Pancreas (tissue), 10 donors: ENCODE measurements at regions not wholly inside any gene's neighbourhood (a gene's known extent, or its start where the extent isn't known, plus 50 kb on each side); places are given as distances from the start of the nearest gene placed in this dataset.

Source experiments
- ATAC-seq, 4 donors: fragments of 200-7000 bp; cut with Tn5 transposase; one replicate each; pipeline versions ENCODE4 v1.8.0 to v1.9.1; 2020; ENCODE audit warnings: mild to moderate bottlenecking in 4 of 4, moderate library complexity in 4 of 4
- DNase-seq, 6 donors: peaks; one replicate each; pipeline ENCODE4 v3.0.0-alpha.2; 2020
- FAIRE-seq: peaks from 2 replicates; lab custom pipeline; 2012; peaks lifted over from hg19 to GRCh38; lab: Jason Lieb, UNC
- H3K27ac ChIP-seq, 4 donors: fragments of 200-600 bp; sonication (generic); 1 replicate in 3 of 4; 2 replicates in 1 of 4; pipeline versions ENCODE4 v1.5.0 to v1.8.0; 2020
- H3K27me3 ChIP-seq, 4 donors: fragments of 200-600 bp; one replicate each; pipeline ENCODE4 v1.8.0; 2021
- H3K36me3 ChIP-seq, 3 donors: fragments of 200-600 bp; sonication (generic) in 1 of 3; one replicate each; pipeline versions ENCODE4 v1.5.0 to v1.8.0; 2020 to 2021
- H3K4me1 ChIP-seq, 3 donors: fragments of 200-600 bp; one replicate each; pipeline ENCODE4 v1.8.0; 2021
- H3K4me3 ChIP-seq, 4 donors: fragments of 200-600 bp; sonication (generic) in 2 of 4; one replicate each; pipeline versions ENCODE4 v1.5.0 to v1.8.0; 2020 to 2021
- H3K9me3 ChIP-seq, 4 donors: fragments of 200-600 bp; one replicate each; pipeline ENCODE4 v1.8.0; 2021
- WGBS, 2 donors: extraction: QIAGEN DNeasy Blood & Tissue Kit; methylation state at CpG; one replicate each; pipeline ENCODE4 v1.1.7; 2013; 5-methylcytosine and 5-hydroxymethylcytosine counted together
- intact Hi-C, 3 donors: fragments of 100-400 bp; cut with DNase I; formaldehyde crosslinking; loops; one replicate each; pipeline versions ENCODE4 v1.11.1 to v1.14.2; 2022
- TF ChIP-seq, protein P1 (sequence below), 4 donors: fragments of 200-600 bp; sonication (generic) in 3 of 4; IDR thresholded peaks; one replicate each; pipeline versions ENCODE4 v1.5.0 to v1.8.0; 2021; ENCODE audit warnings: antibody characterized with exemption in 4 of 4
- donor health status: healthy with polysubstance abuse.
- donor health status: DM: no; HTN: no; CAD: no; lungs with moderate emphysema.
- donor health status: DM: no; HTN: no; CAD: no.
- donor health status: control.
- donor health status: control.
- donor health status: Bipolar disorder and iron deficiency.
- donor health status: DM: yes; HTN: yes; CAD: no.
- donor health status: DM: no; HTN: no; CAD: no.
- donor health status: DM: no; HTN: no; CAD: no.
- donor health status: DM: yes; HTN: yes; CAD: no.

DNA sequence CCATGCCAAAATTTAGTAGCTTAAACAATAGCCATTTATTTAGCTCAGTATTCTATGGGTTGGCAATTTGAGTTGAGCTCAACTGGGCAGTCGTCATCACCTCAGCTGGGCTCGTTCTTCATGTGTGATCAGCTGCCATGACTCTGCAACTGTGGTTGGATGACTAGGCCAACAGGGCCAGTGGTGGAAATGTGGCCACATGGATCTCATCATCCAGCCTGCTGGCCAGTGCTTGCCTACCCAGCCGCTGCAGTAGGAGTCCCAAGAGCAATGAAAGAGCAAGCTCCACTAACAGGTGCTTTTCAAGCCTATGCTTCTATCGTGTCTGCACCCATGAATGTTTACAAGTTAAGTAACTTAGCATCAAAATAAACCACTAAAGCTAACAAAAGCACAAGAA is 158.0 kb downstream of the ATPSCKMT start:
- DNase-seq: no peak
- H3K36me3 ChIP-seq: no peaks in the 10 kb centered on the region
- no peak for FAIRE-seq
- no peak for ATAC-seq
- H3K9me3 ChIP-seq: no peaks in the 10 kb centered on the region
- no peak overlapping the region for H3K4me3 ChIP-seq
- no peaks in the 10 kb centered on the region for H3K4me1 ChIP-seq
- TF ChIP-seq, protein P1, sequence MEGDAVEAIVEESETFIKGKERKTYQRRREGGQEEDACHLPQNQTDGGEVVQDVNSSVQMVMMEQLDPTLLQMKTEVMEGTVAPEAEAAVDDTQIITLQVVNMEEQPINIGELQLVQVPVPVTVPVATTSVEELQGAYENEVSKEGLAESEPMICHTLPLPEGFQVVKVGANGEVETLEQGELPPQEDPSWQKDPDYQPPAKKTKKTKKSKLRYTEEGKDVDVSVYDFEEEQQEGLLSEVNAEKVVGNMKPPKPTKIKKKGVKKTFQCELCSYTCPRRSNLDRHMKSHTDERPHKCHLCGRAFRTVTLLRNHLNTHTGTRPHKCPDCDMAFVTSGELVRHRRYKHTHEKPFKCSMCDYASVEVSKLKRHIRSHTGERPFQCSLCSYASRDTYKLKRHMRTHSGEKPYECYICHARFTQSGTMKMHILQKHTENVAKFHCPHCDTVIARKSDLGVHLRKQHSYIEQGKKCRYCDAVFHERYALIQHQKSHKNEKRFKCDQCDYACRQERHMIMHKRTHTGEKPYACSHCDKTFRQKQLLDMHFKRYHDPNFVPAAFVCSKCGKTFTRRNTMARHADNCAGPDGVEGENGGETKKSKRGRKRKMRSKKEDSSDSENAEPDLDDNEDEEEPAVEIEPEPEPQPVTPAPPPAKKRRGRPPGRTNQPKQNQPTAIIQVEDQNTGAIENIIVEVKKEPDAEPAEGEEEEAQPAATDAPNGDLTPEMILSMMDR (IDR thresholded peaks at IDR 0.05): no peak
- 40% methylated on average over 4 of the region's 4 CpGs for WGBS, 2 donors
- H3K27me3 ChIP-seq: no peaks in the 10 kb centered on the region
- intact Hi-C loops: no loop called here
- no peak overlapping the region for H3K27ac ChIP-seq

DNA sequence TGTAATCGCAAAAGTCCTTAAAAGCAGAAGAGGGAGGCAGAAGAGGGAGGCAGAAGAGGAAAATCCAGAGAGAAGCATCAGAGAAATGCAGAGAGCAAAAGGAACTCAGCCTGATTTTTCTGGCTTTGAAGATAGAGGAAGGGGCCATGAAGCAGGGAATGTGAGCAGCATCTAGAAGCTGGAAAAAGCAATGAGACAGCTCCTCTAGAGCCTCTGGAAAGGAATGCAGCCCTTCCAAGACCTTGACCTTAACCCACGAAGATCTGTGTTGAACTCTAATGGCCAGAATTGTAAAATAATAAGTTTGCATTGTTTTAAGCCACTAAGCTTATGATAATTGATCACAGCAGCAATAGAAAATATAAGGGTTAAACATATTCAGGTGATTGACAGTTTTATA is 159.6 kb downstream of the ATPSCKMT start:
- Histone ChIP-seq H3K4me1 (no peaks in the 10 kb centered on the region), H3K27me3 (no peaks in the 10 kb centered on the region), H3K9me3 (no peaks in the 10 kb centered on the region), H3K36me3 (no peaks in the 10 kb centered on the region), H3K4me3 (no peak overlapping the region), H3K27ac (no peak overlapping the region)
- DNase-seq (no peak), FAIRE-seq (no peak), ATAC-seq (no peak)
- WGBS, 2 donors: 40% methylated on average over 2 of the region's 2 CpGs
- intact Hi-C loops: no loop called here
- TF ChIP-seq, protein P1 (IDR thresholded peaks at IDR 0.05): no peak

DNA sequence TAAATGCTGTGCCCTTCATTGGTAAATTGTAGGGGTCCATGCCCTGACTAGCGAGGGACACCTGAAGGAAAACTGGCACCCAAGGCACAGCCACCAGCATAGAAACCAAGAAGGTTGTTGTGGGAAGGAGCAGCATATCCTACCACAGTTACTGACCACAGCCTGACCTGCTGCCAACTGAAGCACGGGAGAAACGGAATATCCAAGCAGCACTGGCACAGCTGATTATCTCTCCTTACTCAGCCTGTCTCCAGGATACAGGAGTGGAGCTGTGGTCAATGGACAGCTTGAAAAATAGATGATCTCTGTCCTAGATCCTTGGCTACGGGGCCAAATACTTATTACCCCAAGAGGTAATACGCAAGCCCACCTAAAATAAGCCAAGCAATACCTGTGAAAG is 164.5 kb downstream of the ATPSCKMT start:
- Histone ChIP-seq H3K9me3 (no peaks in the 10 kb centered on the region), H3K27ac (no peak overlapping the region), H3K4me1 (no peaks in the 10 kb centered on the region), H3K4me3 (no peak overlapping the region), H3K27me3 (no peaks in the 10 kb centered on the region), H3K36me3 (no peaks in the 10 kb centered on the region)
- DNase-seq (no peak), FAIRE-seq (no peak), ATAC-seq (no peak)
- intact Hi-C loops: no loop called here
- 64 to 72% methylated on average over 5 of the region's 5 CpGs for WGBS, 2 donors
- TF ChIP-seq, protein P1 (IDR thresholded peaks at IDR 0.05): no peak

DNA sequence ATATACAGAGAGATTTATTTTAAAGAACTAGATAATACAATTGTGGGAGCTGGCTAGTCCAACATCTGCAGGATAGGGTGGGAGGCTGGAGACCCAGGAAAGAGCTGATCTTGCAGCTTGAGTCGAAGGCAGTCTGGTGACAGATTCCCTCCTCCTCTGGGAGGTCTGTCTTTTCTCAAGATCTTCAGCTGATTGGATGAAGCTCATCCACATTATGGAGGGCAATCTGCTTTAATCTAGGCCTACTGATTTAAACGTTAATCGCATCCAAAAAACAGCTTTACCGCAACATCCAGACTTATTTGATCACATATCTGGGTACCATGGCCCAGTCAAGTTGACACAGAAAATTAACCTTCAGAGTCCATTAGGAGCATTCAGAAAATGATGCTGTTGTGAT is 168.1 kb downstream of the ATPSCKMT start:
- no peaks in the 10 kb centered on the region for H3K36me3 ChIP-seq
- FAIRE-seq: no peak

DNA sequence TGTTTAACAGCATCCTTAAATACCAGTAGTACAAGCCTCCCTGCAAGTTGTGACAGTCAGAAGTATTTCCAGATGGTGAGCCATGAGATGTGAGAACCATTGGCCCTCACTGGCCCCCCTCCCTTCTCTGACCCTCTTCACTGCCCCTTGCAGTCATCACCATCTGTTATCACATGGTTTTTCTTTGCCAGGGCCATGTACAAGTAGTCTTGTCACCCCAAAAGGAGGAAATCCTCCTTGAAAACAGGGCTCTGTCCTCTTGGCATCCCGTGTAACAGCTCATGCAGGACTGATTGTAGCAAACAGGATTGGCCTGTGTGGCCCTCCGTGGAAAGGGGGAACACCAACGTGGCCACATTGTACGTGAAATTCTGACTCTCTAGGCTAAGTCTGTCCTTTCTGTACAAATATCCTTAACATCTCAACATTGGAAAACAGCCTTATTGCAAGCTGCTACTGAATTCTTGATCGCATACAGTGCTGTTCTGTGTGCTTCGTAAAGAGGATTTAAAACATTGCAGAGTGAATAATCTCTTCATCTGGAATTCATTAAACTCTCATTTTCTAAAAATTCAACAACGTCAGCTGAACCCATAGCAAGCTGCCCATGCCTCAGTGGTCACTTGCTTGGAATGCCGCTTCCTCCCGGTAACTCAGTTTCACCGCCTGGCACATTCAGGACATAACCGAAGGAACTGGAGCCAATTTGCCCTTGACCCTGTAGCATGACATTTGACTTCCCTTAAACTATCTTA is 171.7 kb downstream of the ATPSCKMT start:
- Histone ChIP-seq H3K36me3 (no peaks in the 10 kb centered on the region), H3K4me1 (no peaks in the 10 kb centered on the region), H3K27ac (no peak overlapping the region), H3K4me3 (no peak overlapping the region), H3K9me3 (no peaks in the 10 kb centered on the region), H3K27me3 (no peaks in the 10 kb centered on the region)
- DNase-seq: no peak
- TF ChIP-seq, protein P1 (IDR thresholded peaks at IDR 0.05): no peak
- intact Hi-C loops: no loop called here
- WGBS, 2 donors: 70 to 72% methylated on average over 11 of the region's 11 CpGs
- no peak for ATAC-seq
- no peak for FAIRE-seq

More for the DNA sequence above, 168.1 kb downstream of the ATPSCKMT start:
- intact Hi-C loops: no loop called here
- DNase-seq (no peak), ATAC-seq (no peak)
- WGBS, 2 donors: 66 to 85% methylated on average over 4 of the region's 4 CpGs
- Histone ChIP-seq H3K4me3 (no peak overlapping the region), H3K27me3 (no peaks in the 10 kb centered on the region), H3K27ac (no peak overlapping the region), H3K4me1 (no peaks in the 10 kb centered on the region), H3K9me3 (no peaks in the 10 kb centered on the region)
- TF ChIP-seq, protein P1 (IDR thresholded peaks at IDR 0.05): no peak
